NK-92 treated with Interleukin-12 subunit alpha and Interleukin-12 subunit beta, amount 100 ng/mL, for 24 hours (cell line): ENCODE measurements at regions not wholly inside any gene's neighbourhood (a gene's known extent, or its start where the extent isn't known, plus 50 kb on each side); places are given as distances from the start of the nearest gene placed in this dataset.

Experiments used
- DNase-seq: peaks from one replicate; lab custom pipeline; 2025; lab: John Stamatoyannopoulos, UW

DNA sequence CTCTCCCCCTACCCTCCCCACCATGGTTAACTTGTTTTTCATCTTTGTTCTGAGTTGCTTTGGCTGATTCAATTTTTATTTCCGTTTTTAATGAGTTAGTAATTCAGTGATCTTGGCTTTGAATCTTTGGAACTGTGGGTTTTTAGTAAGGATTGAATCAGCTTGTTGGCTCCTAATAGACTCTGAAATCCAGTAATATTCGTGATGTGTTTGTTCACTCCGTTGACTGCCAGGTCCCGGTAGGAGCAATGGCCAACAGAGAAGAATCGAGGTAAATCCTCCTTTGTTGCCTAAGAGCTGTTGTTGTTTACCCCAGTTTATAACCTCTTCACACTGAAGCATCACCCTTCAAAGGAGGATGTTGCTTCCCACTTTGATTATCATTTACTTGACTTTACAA, 92.7 kb downstream of the PCSK1 start:
- DNase-seq: no peak

DNA sequence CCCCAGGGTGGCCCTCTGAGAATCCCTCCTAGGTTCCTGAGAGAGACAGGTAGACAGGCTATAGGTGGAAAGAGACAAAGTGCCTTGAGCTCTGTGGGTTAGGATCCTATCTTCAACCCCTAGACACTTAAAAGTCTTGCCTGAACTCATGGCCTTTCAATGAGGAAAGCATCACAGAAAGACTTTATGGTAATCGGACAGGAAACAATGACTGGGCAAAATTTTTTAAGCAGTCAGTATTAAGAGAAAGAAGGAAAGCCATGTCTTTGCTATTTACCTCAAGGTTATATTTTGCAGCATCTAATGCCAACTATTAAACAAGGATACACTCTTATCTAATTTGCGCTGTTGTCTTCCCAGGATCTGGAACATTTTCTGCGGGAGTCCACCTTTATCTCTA, 93.2 kb downstream of the PCSK1 start:
- DNase-seq: no peak

DNA sequence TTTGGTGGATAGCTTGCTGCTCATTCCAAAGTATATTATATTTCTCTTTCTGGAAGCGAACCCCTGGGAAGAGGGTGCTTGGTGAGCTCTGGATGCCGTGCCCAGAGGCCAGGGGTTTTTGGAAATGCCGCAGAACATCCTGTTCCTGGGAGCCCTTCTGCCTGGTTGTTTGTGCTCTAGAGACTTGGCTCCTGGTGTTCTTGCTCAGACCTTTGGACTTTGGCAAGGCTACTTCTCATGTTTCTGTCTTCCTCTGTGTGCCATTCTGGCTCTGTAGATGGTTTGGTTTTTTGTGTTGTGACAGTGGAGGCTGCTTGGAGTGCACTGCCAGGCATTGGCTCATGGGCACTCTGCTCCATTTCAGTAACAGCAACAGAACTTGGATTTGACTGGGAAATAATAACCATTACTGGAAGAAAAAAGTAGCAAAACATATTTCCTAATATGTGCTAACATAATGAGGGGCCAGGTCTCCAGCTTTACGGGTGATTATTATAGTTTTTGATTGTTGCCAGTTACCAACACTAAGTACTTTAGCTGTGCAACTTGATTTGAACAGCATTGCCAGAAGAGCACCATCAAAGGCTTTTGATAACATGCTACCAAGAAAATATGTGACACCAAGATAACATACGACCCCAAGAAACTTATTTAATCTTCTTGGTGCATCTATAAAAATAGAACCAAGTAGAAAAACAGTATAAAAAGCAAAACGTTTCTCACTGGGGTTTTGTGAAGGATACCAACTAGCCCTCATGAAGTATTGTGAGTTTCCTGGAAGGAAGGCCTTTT, 94.2 kb downstream of the PCSK1 start:
- no peak for DNase-seq

DNA sequence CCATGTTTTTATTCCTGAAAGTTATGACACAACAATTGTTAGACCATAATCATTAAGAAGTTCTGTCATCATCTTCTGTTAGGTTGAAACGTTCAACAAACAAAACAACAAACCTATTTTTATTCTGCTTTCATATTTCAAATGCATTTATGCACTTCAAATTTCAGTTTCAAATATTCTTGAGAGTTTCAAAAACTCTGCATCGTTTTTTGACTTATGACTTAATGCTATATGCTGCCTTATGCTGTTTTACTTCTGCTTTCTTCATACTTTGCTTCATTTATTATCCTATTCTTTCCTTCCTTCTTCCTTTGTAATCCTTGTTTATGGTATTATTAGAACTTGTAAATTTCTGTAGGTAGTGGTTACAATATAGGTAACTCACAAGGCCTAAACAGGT, 95.0 kb downstream of the PCSK1 start:
- DNase-seq: no peak

DNA sequence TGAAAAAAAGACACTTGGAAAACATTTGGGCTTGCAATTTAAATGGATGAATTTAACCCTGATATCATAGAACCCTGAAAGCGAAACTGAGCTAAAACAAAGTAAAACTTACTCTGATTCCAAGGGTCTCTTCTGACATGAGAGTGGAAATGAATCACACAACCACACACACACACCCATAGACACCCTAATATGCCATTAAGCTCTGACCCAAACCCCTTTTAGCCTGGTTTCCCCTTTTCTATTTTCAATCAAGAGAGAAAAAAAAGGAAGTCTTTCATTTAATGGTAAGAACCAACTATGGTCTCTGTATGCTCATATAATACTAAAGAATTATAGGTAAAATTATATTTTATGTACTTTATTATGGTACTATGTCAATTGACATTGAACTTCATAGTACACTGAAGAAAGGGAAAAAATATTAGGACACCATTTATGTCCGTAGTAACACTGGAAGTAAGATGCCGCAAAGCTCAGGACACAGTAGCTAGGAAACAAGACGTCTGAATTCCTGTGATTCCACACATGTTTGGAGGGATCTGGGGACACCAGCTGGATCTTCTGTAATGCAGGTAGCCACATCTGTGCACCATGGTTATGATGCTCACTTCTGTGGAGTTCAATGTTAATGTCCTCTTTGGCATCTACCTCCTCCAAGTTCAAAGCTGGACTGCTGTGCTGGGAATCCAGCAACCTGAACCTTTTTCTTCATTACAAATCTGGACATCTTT, 95.8 kb downstream of the PCSK1 start:
- no peak for DNase-seq

DNA sequence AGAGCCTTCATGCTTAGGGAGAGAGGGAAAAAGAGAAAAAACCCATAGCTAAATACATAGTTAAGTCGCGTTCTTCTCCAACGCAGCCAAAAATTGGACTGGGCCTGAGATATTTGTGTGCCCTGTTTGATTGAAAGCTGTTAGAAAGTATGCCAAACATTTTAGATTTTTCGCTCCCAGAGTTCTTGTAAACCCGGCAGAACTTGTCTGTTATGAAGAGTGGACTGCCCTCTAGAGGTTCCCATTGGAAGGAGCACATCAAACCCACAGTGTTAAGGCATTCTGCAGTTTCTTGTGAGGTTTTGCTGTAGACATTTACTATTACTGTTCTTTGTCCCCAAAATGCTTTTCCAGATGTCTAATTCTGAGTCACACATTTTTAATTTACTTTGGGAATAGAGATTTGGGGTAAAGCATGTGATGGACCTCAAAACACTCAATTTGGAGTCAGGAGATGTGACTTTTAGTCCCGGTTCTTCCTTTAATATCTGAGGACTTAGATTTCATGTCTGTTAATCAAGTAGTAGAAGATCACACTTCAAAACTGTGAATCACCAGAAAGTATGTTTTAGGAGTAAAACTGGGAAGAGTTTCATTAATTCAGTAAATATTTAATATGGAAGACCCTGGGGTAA, 96.6 kb downstream of the PCSK1 start:
- DNase-seq: peak; percentile 24

DNA sequence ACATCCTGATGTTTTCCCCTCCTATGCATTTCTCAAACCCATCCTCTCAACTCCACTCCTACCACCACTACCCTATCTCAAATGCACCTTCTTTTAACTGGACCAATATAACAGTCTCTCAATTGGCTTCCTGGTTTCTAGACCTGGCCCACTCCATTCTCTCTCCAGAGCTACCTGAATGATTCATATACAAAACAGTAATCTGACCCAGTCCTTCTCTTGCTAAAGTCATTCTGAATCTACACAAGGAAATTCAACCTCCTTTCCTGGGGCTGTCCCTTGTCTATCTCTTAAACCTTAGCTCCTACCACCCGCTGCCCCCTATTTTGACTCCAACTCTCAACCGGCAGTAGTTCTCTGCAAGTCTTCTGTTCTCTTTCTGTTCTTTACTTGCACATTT, 97.2 kb downstream of the PCSK1 start:
- no peak for DNase-seq

DNA sequence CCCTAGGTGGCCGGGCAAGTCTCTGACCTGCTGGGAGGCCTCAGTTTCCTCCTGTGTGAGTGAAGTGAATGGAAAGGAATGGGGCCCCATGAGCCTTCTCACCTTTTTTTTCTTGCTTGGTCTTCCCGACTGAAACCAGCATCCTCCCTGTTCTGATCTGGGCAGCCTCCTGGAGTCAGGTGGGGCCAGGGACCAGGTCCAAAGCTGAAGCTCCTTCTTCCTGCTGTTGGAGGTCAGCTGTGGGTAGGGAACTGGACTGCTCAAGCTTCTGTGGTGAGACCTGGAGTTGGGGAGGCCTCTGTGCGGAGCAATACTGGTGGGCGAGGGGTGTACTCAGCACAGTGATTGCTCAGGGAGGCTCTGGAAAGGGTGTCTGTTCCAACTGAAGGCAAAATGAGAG, 99.7 kb downstream of the PCSK1 start:
- DNase-seq: no peak

DNA sequence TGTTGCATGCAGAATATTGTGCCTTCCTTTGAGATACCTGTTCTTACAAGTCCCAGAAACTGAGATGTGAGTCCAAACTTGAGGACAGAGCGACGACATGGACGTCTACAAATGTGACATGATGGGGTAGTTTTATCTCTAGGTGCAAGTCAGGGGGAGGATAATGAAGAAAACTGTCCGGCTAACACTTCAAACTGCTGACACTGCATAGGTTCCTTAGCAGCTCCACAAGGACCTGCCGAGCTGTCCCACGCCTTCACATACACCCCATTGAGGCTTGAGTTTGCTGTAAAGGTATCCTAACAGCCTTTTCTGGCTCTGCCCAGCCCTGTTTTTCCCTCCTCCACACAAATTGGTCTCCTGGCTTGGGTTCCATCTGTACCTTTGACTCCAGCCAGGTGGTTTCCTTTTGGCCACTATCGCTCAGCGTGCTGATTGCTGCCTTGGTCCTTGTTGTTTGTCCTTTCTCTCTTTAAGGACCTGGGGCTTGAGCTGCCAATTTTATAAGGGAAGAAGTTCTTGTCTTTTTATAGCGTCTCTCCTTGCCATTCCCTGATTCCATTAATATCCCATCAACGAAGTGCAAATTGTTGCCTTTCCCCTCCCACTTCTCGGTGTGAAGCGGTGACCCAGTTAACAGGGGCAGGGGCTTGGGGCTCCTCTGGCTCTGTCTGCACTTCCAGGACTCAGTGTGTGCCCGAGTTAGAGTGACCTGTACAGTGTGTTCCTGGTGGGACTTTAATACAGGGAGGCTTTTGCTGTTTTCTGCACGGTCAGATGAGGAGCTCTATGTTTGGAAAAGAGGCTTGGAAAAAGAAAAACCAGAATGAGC, 100.3 kb downstream of the PCSK1 start:
- DNase-seq: no peak

DNA sequence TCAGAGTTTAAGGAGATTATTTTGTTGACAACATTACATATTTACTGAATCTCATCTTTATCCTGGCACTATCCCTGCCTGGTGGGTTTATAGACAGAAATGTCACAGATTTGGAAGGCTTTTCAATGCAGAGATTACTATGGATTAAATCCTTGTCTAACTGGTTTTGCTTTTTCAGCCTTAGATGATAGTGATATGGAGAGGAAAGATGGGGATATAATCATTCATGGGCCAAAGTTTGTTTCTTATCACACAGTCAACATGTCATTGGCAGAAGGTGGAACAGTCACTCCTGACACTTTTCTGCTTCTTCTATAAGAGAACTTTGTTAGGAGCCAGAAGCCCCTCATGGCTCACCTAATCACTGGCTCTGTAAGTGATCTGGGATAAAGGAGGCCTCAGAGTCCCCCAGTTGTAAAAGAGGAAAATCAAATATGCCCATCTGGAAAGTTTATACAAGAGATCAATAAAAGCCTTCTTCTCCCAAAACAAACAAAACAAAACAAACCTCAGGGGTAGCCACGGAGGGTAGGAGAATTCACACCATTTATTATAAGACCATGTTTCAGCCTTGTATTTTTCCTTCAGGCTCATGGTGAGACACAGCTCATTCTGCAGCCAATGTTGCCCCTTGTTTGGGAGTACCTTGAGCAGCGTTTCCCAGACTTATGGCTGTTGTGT, 101.2 kb downstream of the PCSK1 start:
- no peak for DNase-seq

DNA sequence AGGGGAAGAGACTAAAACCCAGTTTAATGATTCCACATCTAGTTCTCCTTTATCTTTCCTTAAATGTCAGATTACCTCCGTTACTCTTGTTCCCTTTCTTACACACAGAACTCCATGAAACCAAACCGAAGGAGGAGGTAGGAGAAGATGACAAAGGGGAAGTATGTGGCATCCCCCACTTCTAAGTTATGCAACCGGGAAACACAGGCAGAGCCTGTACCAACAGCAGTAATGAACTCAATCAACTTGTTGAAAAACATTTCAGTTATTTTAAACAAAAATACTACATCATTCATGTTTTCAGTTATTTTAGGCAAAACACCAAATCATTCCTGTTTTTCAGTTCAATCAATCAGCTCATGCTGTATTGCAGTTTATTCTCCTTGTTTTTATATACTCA, 101.8 kb downstream of the PCSK1 start:
- DNase-seq: no peak

DNA sequence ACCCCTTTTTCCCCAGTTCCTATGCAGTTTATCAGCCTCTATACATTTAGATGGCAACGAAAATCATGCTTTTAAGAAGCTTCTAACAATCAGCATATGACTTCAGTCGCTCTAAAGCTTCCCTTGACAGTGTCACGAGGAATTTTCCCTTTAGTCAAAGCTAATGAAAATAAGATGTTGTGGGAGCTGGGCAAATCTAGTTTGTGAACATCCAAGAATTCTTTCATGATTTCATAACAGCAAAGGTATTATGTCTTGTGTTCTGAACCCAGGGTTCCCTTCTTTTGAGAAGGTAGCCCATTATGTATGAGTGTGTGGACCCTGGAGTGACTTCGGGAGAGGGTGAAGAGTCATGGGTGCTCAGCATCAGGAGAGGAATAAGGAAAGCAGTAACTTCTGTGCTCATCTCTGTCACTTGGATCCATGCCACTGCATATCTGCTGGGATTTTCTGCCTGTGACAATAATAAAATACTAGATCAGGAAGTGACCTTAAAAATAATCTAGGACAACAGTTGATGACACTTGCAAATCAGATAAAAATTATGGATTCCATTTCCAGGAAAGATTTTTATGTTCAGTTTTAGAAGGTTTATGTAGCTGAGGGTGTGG, 102.4 kb downstream of the PCSK1 start:
- no peak for DNase-seq

DNA sequence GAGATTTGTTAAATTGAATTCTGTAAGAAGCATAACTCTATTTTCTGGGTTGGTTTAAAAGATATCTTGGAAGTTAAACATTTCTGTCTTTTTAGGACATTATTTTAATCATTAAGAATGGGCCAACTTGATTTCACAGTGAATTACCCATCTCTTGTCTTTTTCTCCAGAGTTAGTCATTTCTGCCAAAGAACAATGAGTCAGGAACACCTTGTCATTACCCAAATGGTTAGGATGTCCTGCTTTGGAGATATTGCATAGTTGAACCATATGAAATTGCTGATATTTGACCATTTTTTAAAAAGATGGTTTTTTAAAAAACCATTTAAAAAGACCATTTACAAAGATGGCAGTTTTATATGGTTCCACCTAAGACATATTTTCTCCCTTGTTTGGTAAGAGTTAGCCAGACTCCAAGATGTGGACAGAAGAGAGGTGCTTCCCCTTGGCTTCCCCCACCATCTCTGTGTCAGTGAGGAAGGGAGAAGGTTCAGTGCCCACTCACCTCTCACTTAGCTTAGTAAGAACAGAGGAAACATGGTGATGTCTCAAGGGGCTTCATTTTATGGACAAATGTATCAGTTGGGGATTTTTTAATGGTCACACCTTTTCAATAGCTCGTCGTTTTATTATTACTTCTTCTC, 103.0 kb downstream of the PCSK1 start:
- DNase-seq: no peak

DNA sequence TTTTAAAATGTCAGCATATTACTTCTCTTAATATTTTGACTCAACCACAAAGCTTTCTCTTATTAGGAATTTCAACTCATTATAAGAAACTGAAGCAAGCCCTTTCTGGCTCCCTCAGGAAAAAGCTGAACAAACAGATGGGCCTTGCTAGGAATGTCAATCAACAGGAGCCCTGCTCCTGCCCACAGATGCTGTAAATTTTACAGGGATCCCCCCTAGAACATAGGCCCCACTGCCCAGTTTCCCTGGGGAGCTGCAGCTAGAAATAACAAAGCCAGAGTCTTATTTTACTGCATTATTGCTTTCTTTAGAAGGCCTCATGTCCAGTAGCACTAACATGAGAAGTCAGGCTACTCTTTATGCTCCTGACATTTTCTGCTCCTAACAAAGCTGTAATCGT, 103.8 kb downstream of the PCSK1 start:
- no peak for DNase-seq

DNA sequence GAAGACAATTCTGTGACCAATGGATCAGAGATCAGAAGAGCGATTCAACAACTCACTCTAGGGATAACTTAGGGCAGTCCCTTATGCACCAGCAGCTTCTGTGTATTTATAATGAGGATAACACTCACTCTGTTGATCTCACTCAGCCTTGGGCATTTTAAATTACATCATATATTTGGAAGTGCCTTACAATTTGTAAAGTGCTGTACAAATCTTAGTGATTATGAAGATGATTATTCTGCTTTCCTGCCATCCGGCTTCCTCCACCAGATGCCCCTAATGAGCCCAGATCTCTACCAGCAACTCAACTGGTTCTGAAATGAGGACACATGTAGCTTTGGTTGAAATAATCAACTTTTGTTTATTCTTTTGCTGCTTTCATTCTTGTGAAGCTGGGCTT, 105.3 kb downstream of the PCSK1 start:
- no peak for DNase-seq

DNA sequence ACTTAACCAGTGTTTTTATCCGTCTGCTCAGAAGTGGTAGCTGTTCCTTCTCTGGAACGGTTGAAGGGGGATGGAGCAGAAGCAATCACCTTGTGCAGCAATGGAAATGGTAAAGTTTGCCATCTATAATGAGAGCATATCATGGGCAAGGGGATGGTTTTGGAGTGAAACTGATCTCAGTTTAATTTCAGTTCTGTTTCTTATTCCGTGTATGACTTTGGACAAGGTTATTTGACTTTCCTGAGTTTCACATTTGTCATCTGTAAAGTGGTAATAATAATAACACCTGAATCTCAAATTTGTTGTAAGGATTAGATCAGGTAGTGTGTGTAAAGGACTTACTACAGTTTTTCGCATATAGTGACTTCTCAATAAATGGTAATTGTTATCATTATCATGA, 106.1 kb downstream of the PCSK1 start:
- DNase-seq: no peak

DNA sequence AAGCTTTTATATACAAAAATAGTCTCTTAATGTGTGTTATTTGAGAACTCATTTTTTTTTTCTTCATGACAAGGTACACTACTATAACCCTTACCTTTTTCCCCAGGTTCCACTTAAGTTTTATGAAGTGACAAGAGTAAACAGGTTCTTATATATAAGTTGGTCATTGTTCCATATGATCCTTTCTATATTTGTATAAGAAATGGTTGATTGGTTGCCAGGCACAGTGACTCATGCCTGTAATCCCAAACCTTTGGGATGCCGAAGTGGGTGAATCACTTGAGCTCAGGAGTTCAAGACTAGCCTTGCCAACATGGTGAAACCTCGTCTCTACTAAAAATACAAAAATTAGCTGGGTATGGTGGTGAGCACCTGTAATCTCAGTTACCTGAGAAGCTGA, 108.3 kb downstream of the PCSK1 start:
- DNase-seq: no peak

DNA sequence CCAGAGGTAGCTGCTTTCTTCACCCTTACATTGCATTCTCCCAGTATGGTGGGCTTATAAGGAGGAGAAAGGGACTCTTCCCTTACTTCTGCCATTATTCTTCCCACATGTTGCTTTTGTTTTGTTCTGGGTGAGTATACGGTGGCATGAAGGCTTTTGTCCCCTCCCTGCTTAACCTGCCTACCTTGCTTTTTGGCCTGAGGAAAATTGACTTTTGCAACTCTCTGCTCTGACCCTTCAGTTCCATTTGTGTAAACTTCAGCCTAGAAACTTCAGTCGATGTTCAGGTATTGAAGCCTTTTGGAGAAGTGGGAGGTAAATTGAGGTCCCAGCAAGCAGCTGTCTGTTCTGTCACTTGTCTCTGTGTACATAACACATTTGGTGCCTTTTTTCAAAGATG, 110.2 kb downstream of the PCSK1 start:
- DNase-seq: no peak

DNA sequence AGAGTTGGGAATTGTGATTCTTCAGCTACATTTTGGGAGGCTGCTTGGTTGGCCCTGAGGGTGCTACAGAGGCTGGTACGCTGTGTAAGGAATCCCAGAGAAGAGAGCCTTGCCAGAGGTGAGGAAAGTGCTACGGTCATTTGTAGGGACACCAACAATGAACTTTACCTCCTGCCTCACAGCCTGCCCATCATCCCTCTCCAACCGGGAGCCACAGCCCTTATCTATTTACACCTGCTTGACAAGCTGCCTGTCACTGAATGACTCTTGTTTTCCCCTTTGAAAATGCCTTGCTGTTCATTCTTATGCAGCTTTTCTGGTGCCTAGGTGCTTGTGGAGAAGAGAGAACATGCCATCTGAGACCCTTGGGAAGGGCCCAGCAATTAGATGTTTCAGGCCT, 110.8 kb downstream of the PCSK1 start:
- DNase-seq: no peak

DNA sequence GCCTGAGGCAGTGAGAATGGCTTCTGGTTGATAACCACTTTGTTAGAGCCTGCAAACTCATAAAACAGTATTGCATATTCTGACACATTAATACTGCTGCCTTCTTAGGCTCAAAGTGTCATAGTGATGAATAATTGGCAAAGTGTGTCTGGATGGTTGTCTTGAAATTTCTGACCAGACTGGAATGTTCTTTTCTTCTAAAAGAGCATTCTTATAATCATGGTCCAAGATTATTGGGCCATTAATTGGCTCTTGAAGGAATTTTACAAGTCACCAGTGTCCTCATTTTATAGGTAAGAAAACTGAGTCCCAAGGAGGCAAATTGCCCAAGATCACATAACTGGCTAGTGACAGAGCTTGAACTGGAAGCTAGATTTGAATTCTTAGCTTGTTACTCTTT, 111.7 kb downstream of the PCSK1 start:
- DNase-seq: no peak

DNA sequence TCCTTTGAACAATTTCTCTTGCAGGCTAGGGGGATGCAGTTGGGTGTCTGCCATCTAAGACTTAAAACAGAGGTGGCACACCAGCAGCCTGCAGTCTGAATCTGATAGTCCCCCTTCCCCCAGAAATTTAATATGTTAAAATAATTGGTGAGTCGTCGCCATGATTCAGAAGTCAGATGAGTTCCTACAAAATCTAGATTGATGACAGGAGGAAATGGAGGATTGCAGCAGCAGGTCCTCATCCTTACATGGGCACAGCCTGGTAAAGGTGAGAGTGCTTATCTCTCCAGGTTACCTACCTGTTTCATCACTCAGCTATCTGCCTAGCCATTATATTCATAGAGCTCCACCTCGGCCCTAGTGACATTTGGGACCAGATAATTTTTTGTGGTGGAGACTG, 112.3 kb downstream of the PCSK1 start:
- no peak for DNase-seq
